ENCODE measurements at regions not wholly inside any gene's neighbourhood (a gene's known extent, or its start where the extent isn't known, plus 50 kb on each side); places are given as distances from the start of the nearest gene placed in this dataset.
A peak's percentile ranks its signal among the peaks of the same experiment; 100 is the strongest.

GRCh38 chr5:28707706-28708105 lies 1669.3 kb upstream of the CDH9 start:
- peak in 1 of 2 donors; percentile 9 for DNase-seq (ENCODE audit: low read depth in 2 of 2)
- H3K36me3 ChIP-seq (ENCODE audit: control insufficient read depth, insufficient read depth, low read length): no peaks in the 10 kb centered on the region
- no peak overlapping the region for H2AFZ ChIP-seq (ENCODE audit: low read length)
- no peaks in the 10 kb centered on the region for H3K79me2 ChIP-seq (ENCODE audit: control insufficient read depth, insufficient read depth, low read length)
- no peak overlapping the region for H3K9ac ChIP-seq (ENCODE audit: insufficient read depth, low read length)
- no peaks in the 10 kb centered on the region for H3K9me3 ChIP-seq (ENCODE audit: control insufficient read depth, insufficient read depth, low read depth, low read length)
- H3K27ac ChIP-seq (ENCODE audit: insufficient read depth, low read length): no peak overlapping the region
- TF ChIP-seq CTCF (conservative IDR thresholded peaks at IDR 0.05 in 1 of 2, IDR thresholded peaks at IDR 0.05 in 1 of 2; ENCODE audit: low read depth in 1 of 2, low read length in 2 of 2) (no peak), EZH2 (IDR thresholded peaks at IDR 0.05; ENCODE audit: low read length, missing control alignments) (no peak)
- H3K4me3 ChIP-seq (replicated peaks in 1 of 4; ENCODE audit: control extremely low read depth in 1 of 4, insufficient read depth in 1 of 4, low read depth in 3 of 4, low read length in 4 of 4): no peak overlapping the region
- H3K4me1 ChIP-seq (ENCODE audit: control insufficient read depth, extremely low read depth, insufficient read depth, low read length): no peaks in the 10 kb centered on the region
- H4K20me1 ChIP-seq (ENCODE audit: control insufficient read depth, extremely low read depth, insufficient read depth, low read length): no peaks in the 10 kb centered on the region
- H3K27me3 ChIP-seq (ENCODE audit: control insufficient read depth, insufficient read depth, low read length): no peaks in the 10 kb centered on the region
- H3K4me2 ChIP-seq (ENCODE audit: extremely low read depth, insufficient read depth, low read length): no peak overlapping the region

GRCh38 chr5:28703651-28704260 lies 1665.4 kb upstream of the CDH9 start:
- Histone ChIP-seq H3K79me2 (ENCODE audit: control insufficient read depth, insufficient read depth, low read length) (no peaks in the 10 kb centered on the region), H2AFZ (ENCODE audit: low read length) (no peak overlapping the region), H3K4me1 (ENCODE audit: control insufficient read depth, extremely low read depth, insufficient read depth, low read length) (no peaks in the 10 kb centered on the region), H3K4me3 (replicated peaks in 1 of 4; ENCODE audit: control extremely low read depth in 1 of 4, insufficient read depth in 1 of 4, low read depth in 3 of 4, low read length in 4 of 4) (no peak overlapping the region), H3K27ac (ENCODE audit: insufficient read depth, low read length) (no peak overlapping the region), H3K9me3 (ENCODE audit: control insufficient read depth, insufficient read depth, low read depth, low read length) (no peaks in the 10 kb centered on the region), H3K36me3 (ENCODE audit: control insufficient read depth, insufficient read depth, low read length) (no peaks in the 10 kb centered on the region), H3K27me3 (ENCODE audit: control insufficient read depth, insufficient read depth, low read length) (no peaks in the 10 kb centered on the region), H3K4me2 (ENCODE audit: extremely low read depth, insufficient read depth, low read length) (no peak overlapping the region), H3K9ac (ENCODE audit: insufficient read depth, low read length) (no peak overlapping the region), H4K20me1 (ENCODE audit: control insufficient read depth, extremely low read depth, insufficient read depth, low read length) (no peaks in the 10 kb centered on the region)
- peak in 1 of 2 donors; percentile 17 for DNase-seq (ENCODE audit: low read depth in 2 of 2)
- no peak for TF ChIP-seq EZH2 (IDR thresholded peaks at IDR 0.05; ENCODE audit: low read length, missing control alignments)
- TF ChIP-seq CTCF (conservative IDR thresholded peaks at IDR 0.05 in 1 of 2, IDR thresholded peaks at IDR 0.05 in 1 of 2; ENCODE audit: low read depth in 1 of 2, low read length in 2 of 2): no peak

GRCh38 chr5:28691526-28691925 lies 1653.1 kb upstream of the CDH9 start:
- H2AFZ ChIP-seq (ENCODE audit: low read length): no peak overlapping the region
- no peak overlapping the region for H3K4me2 ChIP-seq (ENCODE audit: extremely low read depth, insufficient read depth, low read length)
- no peaks in the 10 kb centered on the region for H3K79me2 ChIP-seq (ENCODE audit: control insufficient read depth, insufficient read depth, low read length)
- no peaks in the 10 kb centered on the region for H3K27me3 ChIP-seq (ENCODE audit: control insufficient read depth, insufficient read depth, low read length)
- no peaks in the 10 kb centered on the region for H3K36me3 ChIP-seq (ENCODE audit: control insufficient read depth, insufficient read depth, low read length)
- no peak for TF ChIP-seq CTCF (conservative IDR thresholded peaks at IDR 0.05 in 1 of 2, IDR thresholded peaks at IDR 0.05 in 1 of 2; ENCODE audit: low read depth in 1 of 2, low read length in 2 of 2)
- TF ChIP-seq EZH2 (IDR thresholded peaks at IDR 0.05; ENCODE audit: low read length, missing control alignments): no peak
- H3K4me3 ChIP-seq (replicated peaks in 1 of 4; ENCODE audit: control extremely low read depth in 1 of 4, insufficient read depth in 1 of 4, low read depth in 3 of 4, low read length in 4 of 4): no peak overlapping the region
- H3K9me3 ChIP-seq (ENCODE audit: control insufficient read depth, insufficient read depth, low read depth, low read length): no peaks in the 10 kb centered on the region
- H3K4me1 ChIP-seq (ENCODE audit: control insufficient read depth, extremely low read depth, insufficient read depth, low read length): no peaks in the 10 kb centered on the region
- peak in 1 of 2 donors; percentile 1 for DNase-seq (ENCODE audit: low read depth in 2 of 2)
- no peak overlapping the region for H3K27ac ChIP-seq (ENCODE audit: insufficient read depth, low read length)
- no peaks in the 10 kb centered on the region for H4K20me1 ChIP-seq (ENCODE audit: control insufficient read depth, extremely low read depth, insufficient read depth, low read length)
- no peak overlapping the region for H3K9ac ChIP-seq (ENCODE audit: insufficient read depth, low read length)

All from fibroblast of lung (primary cell).